Vagina (tissue), 2 donors: ENCODE measurements at regions not wholly inside any gene's neighbourhood (a gene's known extent, or its start where the extent isn't known, plus 50 kb on each side); places are given as distances from the start of the nearest gene placed in this dataset. TPM values are rescaled to one million over a fixed set of nuclear protein-coding genes. Genes with fewer than 3 reads are reported as not detected.
A peak's percentile ranks its signal among the peaks of the same experiment; 100 is the strongest.

Source experiments
- DNase-seq, 2 donors: peaks; one replicate each; pipeline ENCODE4 v3.0.0-alpha.2; 2017; ENCODE audit errors: extremely low spot score in 2 of 2
- H3K27ac ChIP-seq: fragments of 200-600 bp; sonication (generic); one replicate; pipeline ENCODE4 v1.5.1; 2019
- H3K27me3 ChIP-seq: fragments of 200-600 bp; sonication (generic); one replicate; pipeline ENCODE4 v1.5.1; 2019
- H3K36me3 ChIP-seq, 2 donors: fragments of 200-600 bp; sonication (generic); one replicate each; pipeline ENCODE4 v1.5.1; 2017 to 2019
- H3K4me1 ChIP-seq: fragments of 200-600 bp; sonication (generic); one replicate; pipeline ENCODE4 v1.5.1; 2019
- H3K4me3 ChIP-seq, 2 donors: fragments of 200-600 bp; sonication (generic); 1 replicate in 1 of 2; 2 replicates in 1 of 2; pipeline ENCODE4 v1.5.1; 2016 to 2019
- H3K9me3 ChIP-seq: fragments of 200-600 bp; sonication (generic); one replicate; pipeline ENCODE4 v1.5.1; 2019
- CTCF ChIP-seq, 3 experiments: fragments of 450-650 bp in 2 of 3; fragments of 200-600 bp in 1 of 3; sonication (generic) in 1 of 3; IDR thresholded peaks; one replicate each; pipeline ENCODE4 v1.5.1; 2017 to 2019; ENCODE audit warnings: antibody characterized with exemption in 3 of 3, mild to moderate bottlenecking in 2 of 3, moderate library complexity in 2 of 3
- POLR2A ChIP-seq, 2 donors: fragments of 450-650 bp; IDR thresholded peaks; one replicate each; pipeline ENCODE4 v1.6.1; 2017; ENCODE audit warnings: antibody characterized with exemption in 2 of 2, mild to moderate bottlenecking in 2 of 2, moderate library complexity in 2 of 2
- POLR2AphosphoS5 ChIP-seq, 2 donors: sonication (generic); formaldehyde crosslinking; IDR thresholded peaks; one replicate each; pipeline ENCODE4 v1.9.0; 2017; ENCODE audit warnings: antibody characterized with exemption in 2 of 2, mild to moderate bottlenecking in 2 of 2, low read depth in 1 of 2; ENCODE audit not compliant: insufficient read depth in 1 of 2
- intact Hi-C: fragments of 100-400 bp; cut with DNase I; formaldehyde crosslinking; loops from one replicate; pipeline ENCODE4 v1.15.1; 2023
- small RNA-seq: library from RNA; depleted of rRNA; stranded (forward); fragments of <200 nt; gene quantifications from one replicate; pipeline ENCODE3, GENCODE V24; 2016

DNA sequence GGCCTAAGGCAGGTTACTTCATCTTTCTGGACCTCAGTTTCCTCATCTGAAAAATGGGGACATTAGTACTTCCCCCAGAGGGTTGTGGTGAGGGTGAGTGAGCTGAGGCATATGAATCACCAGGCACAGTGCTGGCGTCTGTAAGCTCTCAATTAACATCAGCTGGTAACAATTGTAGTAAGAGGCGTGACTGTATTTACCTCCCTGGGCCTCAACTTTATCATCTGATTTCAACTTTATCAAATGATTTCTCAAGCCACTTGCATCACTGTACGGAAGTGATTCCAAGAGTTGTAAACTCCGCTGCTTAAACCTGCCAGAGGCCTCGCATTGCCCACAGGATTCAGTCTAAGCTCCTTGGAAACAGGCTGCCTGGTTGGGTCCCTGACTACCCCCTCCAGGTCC lies 53.6 kb upstream of the PKDCC start:
- no peaks in the 10 kb centered on the region for H3K36me3 ChIP-seq

GRCh38 chr2:41994661-41995060 lies 53.2 kb upstream of the PKDCC start:
- TF ChIP-seq POLR2A (IDR thresholded peaks at IDR 0.05) (no peak), POLR2AphosphoS5 (IDR thresholded peaks at IDR 0.05; ENCODE audit: insufficient read depth in 1 of 2, low read depth in 1 of 2) (no peak), CTCF (IDR thresholded peaks at IDR 0.05) (no peak)
- H3K27ac ChIP-seq = no peak overlapping the region
- peaks cover 21% of the 10 kb centered on the region for H3K4me1 ChIP-seq
- no peaks in the 10 kb centered on the region for H3K36me3 ChIP-seq
- peak in 1 of 2 donors; percentile 83 for DNase-seq
- no peaks in the 10 kb centered on the region for H3K27me3 ChIP-seq
- no peaks in the 10 kb centered on the region for H3K9me3 ChIP-seq
- H3K4me3 ChIP-seq = no peak overlapping the region
- intact Hi-C loops = no loop called here

More for the DNA sequence above, 53.6 kb upstream of the PKDCC start:
- Histone ChIP-seq H3K4me3 (no peak overlapping the region), H3K4me1 (peaks cover 18% of the 10 kb centered on the region), H3K9me3 (no peaks in the 10 kb centered on the region), H3K27me3 (no peaks in the 10 kb centered on the region), H3K27ac (no peak overlapping the region)
- intact Hi-C loops = no loop called here
- no peak for TF ChIP-seq POLR2A (IDR thresholded peaks at IDR 0.05)
- TF ChIP-seq CTCF (IDR thresholded peaks at IDR 0.05) = no peak
- TF ChIP-seq POLR2AphosphoS5 (IDR thresholded peaks at IDR 0.05; ENCODE audit: insufficient read depth in 1 of 2, low read depth in 1 of 2) = no peak
- DNase-seq = no peak

- no peak overlapping the region for H3K4me3 ChIP-seq
- peaks cover 36% of the 10 kb centered on the region for H3K4me1 ChIP-seq
- no peaks in the 10 kb centered on the region for H3K27me3 ChIP-seq
- H3K36me3 ChIP-seq = no peaks in the 10 kb centered on the region
- no peak for DNase-seq
- TF ChIP-seq POLR2AphosphoS5 (IDR thresholded peaks at IDR 0.05; ENCODE audit: insufficient read depth in 1 of 2, low read depth in 1 of 2) (no peak), POLR2A (IDR thresholded peaks at IDR 0.05) (no peak), CTCF (IDR thresholded peaks at IDR 0.05) (no peak)
- intact Hi-C loops = no loop called here
- peak overlapping the region; percentile 88 for H3K27ac ChIP-seq
- H3K9me3 ChIP-seq = no peaks in the 10 kb centered on the region
These were observed 50.3 kb upstream of the PKDCC start for GRCh38 chr2:41997561-41997960.

Small RNA genes in the stretch of these regions (small RNA-seq; reads per million reads assigned to genes)
- gene RF00019 (not detected), gene RNU4-63P (not detected)
